ENCODE measurements at regions not wholly inside any gene's neighbourhood (a gene's known extent, or its start where the extent isn't known, plus 50 kb on each side); places are given as distances from the start of the nearest gene placed in this dataset.

GRCh38 chrY:15535784-15536511, 1011.6 kb downstream of the NLGN4Y start:
- WGBS, result no CpG with 5 or more reads among the region's 4 CpGs
- TF ChIP-seq EP300 (IDR thresholded peaks at IDR 0.05) (no peak), POLR2AphosphoS5 (IDR thresholded peaks at IDR 0.05) (no peak), POLR2A (IDR thresholded peaks at IDR 0.05; ENCODE audit: low read depth) (no peak)
- TF ChIP-seq, protein P1, sequence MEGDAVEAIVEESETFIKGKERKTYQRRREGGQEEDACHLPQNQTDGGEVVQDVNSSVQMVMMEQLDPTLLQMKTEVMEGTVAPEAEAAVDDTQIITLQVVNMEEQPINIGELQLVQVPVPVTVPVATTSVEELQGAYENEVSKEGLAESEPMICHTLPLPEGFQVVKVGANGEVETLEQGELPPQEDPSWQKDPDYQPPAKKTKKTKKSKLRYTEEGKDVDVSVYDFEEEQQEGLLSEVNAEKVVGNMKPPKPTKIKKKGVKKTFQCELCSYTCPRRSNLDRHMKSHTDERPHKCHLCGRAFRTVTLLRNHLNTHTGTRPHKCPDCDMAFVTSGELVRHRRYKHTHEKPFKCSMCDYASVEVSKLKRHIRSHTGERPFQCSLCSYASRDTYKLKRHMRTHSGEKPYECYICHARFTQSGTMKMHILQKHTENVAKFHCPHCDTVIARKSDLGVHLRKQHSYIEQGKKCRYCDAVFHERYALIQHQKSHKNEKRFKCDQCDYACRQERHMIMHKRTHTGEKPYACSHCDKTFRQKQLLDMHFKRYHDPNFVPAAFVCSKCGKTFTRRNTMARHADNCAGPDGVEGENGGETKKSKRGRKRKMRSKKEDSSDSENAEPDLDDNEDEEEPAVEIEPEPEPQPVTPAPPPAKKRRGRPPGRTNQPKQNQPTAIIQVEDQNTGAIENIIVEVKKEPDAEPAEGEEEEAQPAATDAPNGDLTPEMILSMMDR (IDR thresholded peaks at IDR 0.05), result no peak
- Histone ChIP-seq H3K4me1 (no peaks in the 10 kb centered on the region), H3K27me3 (no peaks in the 10 kb centered on the region), H3K4me3 (no peak overlapping the region), H3K27ac (replicated peaks in 1 of 4) (no peak overlapping the region), H3K36me3 (no peaks in the 10 kb centered on the region), H3K9me3 (no peaks in the 10 kb centered on the region)
- no peak for DNase-seq (ENCODE audit: extremely low spot score)
- intact Hi-C loops (cut with DNase I), result no loop called here

- H3K4me1 ChIP-seq, result no peaks in the 10 kb centered on the region
- no peak overlapping the region for H3K4me3 ChIP-seq
- TF ChIP-seq POLR2AphosphoS5 (IDR thresholded peaks at IDR 0.05) (no peak), EP300 (IDR thresholded peaks at IDR 0.05) (no peak), POLR2A (IDR thresholded peaks at IDR 0.05; ENCODE audit: low read depth) (no peak)
- TF ChIP-seq, protein P1 (IDR thresholded peaks at IDR 0.05), result no peak
- H3K36me3 ChIP-seq, result no peaks in the 10 kb centered on the region
- DNase-seq (ENCODE audit: extremely low spot score), result no peak
- no peaks in the 10 kb centered on the region for H3K9me3 ChIP-seq
- H3K27ac ChIP-seq (replicated peaks in 1 of 4), result no peak overlapping the region
- intact Hi-C loops (cut with DNase I), result no loop called here
- no peaks in the 10 kb centered on the region for H3K27me3 ChIP-seq
Observed at GRCh38 chrY:15540516-15540915, 1016.2 kb downstream of the NLGN4Y start.

GRCh38 chrY:15546177-15546754, 1021.9 kb downstream of the NLGN4Y start:
- no peak for TF ChIP-seq POLR2AphosphoS5 (IDR thresholded peaks at IDR 0.05)
- TF ChIP-seq POLR2A (IDR thresholded peaks at IDR 0.05; ENCODE audit: low read depth), result no peak
- TF ChIP-seq EP300 (IDR thresholded peaks at IDR 0.05), result no peak
- TF ChIP-seq, protein P1 (IDR thresholded peaks at IDR 0.05), result no peak
- intact Hi-C loops (cut with DNase I), result no loop called here

GRCh38 chrY:15552074-15552473, 1027.7 kb downstream of the NLGN4Y start:
- H3K4me3 ChIP-seq, result no peak overlapping the region
- intact Hi-C loops (cut with DNase I), result no loop called here
- no peak overlapping the region for H3K27ac ChIP-seq (replicated peaks in 1 of 4)
- no peaks in the 10 kb centered on the region for H3K4me1 ChIP-seq
- no peak for DNase-seq (ENCODE audit: extremely low spot score)
- TF ChIP-seq, protein P1 (IDR thresholded peaks at IDR 0.05), result no peak
- no peak for TF ChIP-seq EP300 (IDR thresholded peaks at IDR 0.05)
- no peak for TF ChIP-seq POLR2AphosphoS5 (IDR thresholded peaks at IDR 0.05)
- TF ChIP-seq POLR2A (IDR thresholded peaks at IDR 0.05; ENCODE audit: low read depth), result no peak
- no CpG with 5 or more reads among the region's 2 CpGs for WGBS
- H3K27me3 ChIP-seq, result no peaks in the 10 kb centered on the region
- H3K9me3 ChIP-seq, result no peaks in the 10 kb centered on the region
- H3K36me3 ChIP-seq, result no peaks in the 10 kb centered on the region

More at GRCh38 chrY:15546177-15546754, 1021.9 kb downstream of the NLGN4Y start:
- no peak for DNase-seq (ENCODE audit: extremely low spot score)
- no peaks in the 10 kb centered on the region for H3K27me3 ChIP-seq
- no peaks in the 10 kb centered on the region for H3K36me3 ChIP-seq
- no CpG with 5 or more reads among the region's 1 CpG for WGBS
- no peak overlapping the region for H3K4me3 ChIP-seq
- H3K27ac ChIP-seq (replicated peaks in 1 of 4), result no peak overlapping the region
- H3K4me1 ChIP-seq, result no peaks in the 10 kb centered on the region
- H3K9me3 ChIP-seq, result no peaks in the 10 kb centered on the region

Data from esophagus muscularis mucosa (tissue), 4 donors.